ENCODE measurements at regions not wholly inside any gene's neighbourhood (a gene's known extent, or its start where the extent isn't known, plus 50 kb on each side); places are given as distances from the start of the nearest gene placed in this dataset.

- no peak for DNase-seq
These were observed 464.5 kb downstream of the RASEF start for GRCh38 chr9:82598241-82599039.

- no peak for DNase-seq
These were observed 463.5 kb downstream of the RASEF start for GRCh38 chr9:82599336-82599949.

- no peak for DNase-seq
These were observed 462.2 kb downstream of the RASEF start for GRCh38 chr9:82600536-82601292.

- no peak for DNase-seq
These were observed 461.6 kb downstream of the RASEF start for GRCh38 chr9:82601293-82601771.

- DNase-seq, result no peak
These were observed 457.8 kb downstream of the RASEF start for GRCh38 chr9:82604947-82605656.

GRCh38 chr9:82605657-82606031 lies 457.3 kb downstream of the RASEF start:
- no peak for DNase-seq

GRCh38 chr9:82606071-82606470 lies 456.9 kb downstream of the RASEF start:
- no peak for DNase-seq

GRCh38 chr9:82606492-82607382 lies 456.2 kb downstream of the RASEF start:
- no peak for DNase-seq

- no peak for DNase-seq
These were observed 454.5 kb downstream of the RASEF start for GRCh38 chr9:82608487-82608886.

GRCh38 chr9:82612942-82613341 lies 450.0 kb downstream of the RASEF start:
- DNase-seq, result no peak

- no peak for DNase-seq
These were observed 449.4 kb downstream of the RASEF start for GRCh38 chr9:82613498-82613897.

GRCh38 chr9:82616545-82616944 lies 446.4 kb downstream of the RASEF start:
- no peak for DNase-seq

- DNase-seq, result no peak
These were observed 441.5 kb downstream of the RASEF start for GRCh38 chr9:82621447-82621846.

GRCh38 chr9:82637368-82637767 lies 425.6 kb downstream of the RASEF start:
- DNase-seq, result no peak

GRCh38 chr9:82645600-82645999 lies 417.3 kb downstream of the RASEF start:
- no peak for DNase-seq

GRCh38 chr9:82650368-82650767 lies 412.6 kb downstream of the RASEF start:
- no peak for DNase-seq

GRCh38 chr9:82651474-82651873 lies 411.5 kb downstream of the RASEF start:
- no peak for DNase-seq

- DNase-seq, result no peak
These were observed 397.6 kb downstream of the RASEF start for GRCh38 chr9:82665324-82665723.

GRCh38 chr9:82668689-82669199 lies 394.2 kb downstream of the RASEF start:
- DNase-seq, result no peak

- DNase-seq, result no peak
These were observed 392.9 kb downstream of the RASEF start for GRCh38 chr9:82670000-82670399.

GRCh38 chr9:82670726-82671125 lies 392.2 kb downstream of the RASEF start:
- DNase-seq, result no peak

- no peak for DNase-seq
These were observed 389.7 kb downstream of the RASEF start for GRCh38 chr9:82673201-82673600.
